T-cell (primary cell): ENCODE measurements at regions not wholly inside any gene's neighbourhood (a gene's known extent, or its start where the extent isn't known, plus 50 kb on each side); places are given as distances from the start of the nearest gene placed in this dataset.
A peak's percentile ranks its signal among the peaks of the same experiment; 100 is the strongest.

ENCODE experiments used
- ATAC-seq, 4 experiments: fragments of 200-7000 bp in 3 of 4; fragments of 150-1000 bp in 1 of 4; cut with Tn5 transposase; replicated peaks in 1 of 4; 1 replicate in 3 of 4; 2 replicates in 1 of 4; pipeline ENCODE4 v1.10.0; 2021; ENCODE audit warnings: moderate library complexity in 3 of 4, mild to moderate bottlenecking in 2 of 4, moderate number of reproducible peaks in 1 of 4
- CTCF ChIA-PET, 2 donors: fragments of 300-600 bp; sonication (Branson Sonifier 250); formaldehyde crosslinking; loops; one replicate each; lab custom pipeline; 2022; ENCODE audit warnings: antibody characterized with exemption in 2 of 2; lab: Charles Lee
- POLR2A ChIA-PET, 2 donors: fragments of 300-600 bp; sonication (Branson Sonifier 250); formaldehyde crosslinking; loops; one replicate each; lab custom pipeline; 2022; ENCODE audit warnings: antibody characterized with exemption in 2 of 2; lab: Charles Lee
- DNase-seq, 35 experiments: peaks; one replicate each; pipeline versions ENCODE4 v3.0.0 to v3.0.0-alpha.2; 2013 to 2023
- H3K27ac ChIP-seq: one replicate; pipeline ENCODE4 v1.5.1; 2013; ENCODE audit warnings: low read length
- H3K27me3 ChIP-seq, 2 experiments: replicated peaks in 1 of 2; 1 replicate in 1 of 2; 2 replicates in 1 of 2; pipeline versions ENCODE4 v1.6.1 to v1.7.0; 2013; ENCODE audit warnings: low read length in 1 of 2, mixed read lengths in 1 of 2; ENCODE audit not compliant: control insufficient read depth in 2 of 2, insufficient read depth in 2 of 2; ENCODE audit errors: extremely low read depth in 1 of 2
- H3K36me3 ChIP-seq, 2 donors: 1 replicate in 1 of 2; 2 replicates in 1 of 2; pipeline versions ENCODE4 v1.6.1 to v1.7.0; 2013; ENCODE audit warnings: low read length in 1 of 2; ENCODE audit not compliant: control insufficient read depth in 2 of 2, insufficient read depth in 1 of 2; ENCODE audit errors: extremely low read depth in 1 of 2
- H3K4me1 ChIP-seq, 2 experiments: 1 replicate in 1 of 2; 2 replicates in 1 of 2; pipeline versions ENCODE4 v1.6.1 to v1.7.0; 2013; ENCODE audit warnings: low read length in 2 of 2, mixed read lengths in 1 of 2; ENCODE audit not compliant: insufficient read depth in 2 of 2, control insufficient read depth in 1 of 2; ENCODE audit errors: extremely low read depth in 1 of 2
- H3K4me3 ChIP-seq, 2 donors: 1 replicate in 1 of 2; 2 replicates in 1 of 2; pipeline versions ENCODE4 v1.5.1 to v1.7.0; 2013; ENCODE audit warnings: mild to moderate bottlenecking in 2 of 2, low read length in 1 of 2, moderate library complexity in 1 of 2; ENCODE audit not compliant: control insufficient read depth in 1 of 2; ENCODE audit errors: extremely low read depth in 1 of 2
- H3K9me3 ChIP-seq: 2 replicates; pipeline ENCODE4 v1.7.0; 2013
- H3K27ac Mint-ChIP-seq, 2 donors: one replicate each; pipeline ENCODE4 v1.8.0; 2020 to 2021; ENCODE audit warnings: mild to moderate bottlenecking in 2 of 2, mixed read lengths in 2 of 2
- H3K27me3 Mint-ChIP-seq, 2 donors: one replicate each; pipeline ENCODE4 v1.8.0; 2021 to 2022; ENCODE audit warnings: mixed read lengths in 2 of 2
- H3K36me3 Mint-ChIP-seq: one replicate; pipeline ENCODE4 v1.8.0; 2021; ENCODE audit warnings: mixed read lengths
- H3K4me1 Mint-ChIP-seq, 3 donors: one replicate each; pipeline ENCODE4 v1.8.0; 2020 to 2022; ENCODE audit warnings: mixed read lengths in 3 of 3, mild to moderate bottlenecking in 1 of 3
- H3K4me3 Mint-ChIP-seq, 3 donors: one replicate each; pipeline ENCODE4 v1.8.0; 2020 to 2022; ENCODE audit warnings: mild to moderate bottlenecking in 3 of 3, mixed read lengths in 3 of 3, moderate library complexity in 3 of 3
- H3K9me3 Mint-ChIP-seq, 3 donors: one replicate each; pipeline ENCODE4 v1.8.0; 2020 to 2022; ENCODE audit warnings: mixed read lengths in 3 of 3
- WGBS: methylation state at CpG from one replicate; pipeline ENCODE4 v1.1.5; 2013; ENCODE audit warnings: missing lambda C conversion rate; ENCODE audit not compliant: insufficient coverage; 5-methylcytosine and 5-hydroxymethylcytosine counted together

DNA sequence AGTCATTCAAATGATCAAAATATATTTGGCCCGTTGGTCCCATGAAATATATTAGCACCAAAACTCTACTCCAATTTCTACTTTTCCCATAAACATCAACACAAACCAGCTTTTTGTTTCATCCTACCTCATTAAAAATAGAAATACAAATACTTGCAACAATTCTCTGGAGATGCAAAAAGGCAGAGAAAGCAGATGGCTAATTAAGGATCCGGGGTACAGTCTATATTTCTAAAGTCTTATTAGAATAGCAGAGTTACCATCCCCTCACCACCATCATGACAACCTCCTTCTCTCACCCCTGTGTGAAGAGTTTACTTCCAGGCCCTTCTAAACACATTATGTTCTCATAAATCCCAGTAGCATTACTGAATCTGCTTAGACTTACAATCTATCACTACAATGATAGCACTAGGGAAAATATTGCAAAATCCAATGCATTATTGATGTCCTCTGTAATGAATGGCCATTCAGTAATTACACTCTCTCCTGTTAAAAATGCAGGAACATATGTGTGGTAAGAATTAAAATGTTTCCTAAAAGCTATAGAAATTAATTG lies 133.8 kb downstream of the HHIPL2 start:
- H3K36me3 Mint-ChIP-seq, result peaks cover 12% of the 10 kb centered on the region
- H3K36me3 ChIP-seq, result no peaks in the 10 kb centered on the region
- H3K27me3 Mint-ChIP-seq, result no peaks in the 10 kb centered on the region
- peaks cover 37 to 42% (median 37%) of the 10 kb centered on the region in 3 donors for H3K4me1 Mint-ChIP-seq
- POLR2A ChIA-PET, result interaction anchor here in 1 of 2 donors (0.7 kb wide), 1 partner anchor 1009 kb away, joined by 8 read pairs; no protein-coding TSS in a partner anchor
- ATAC-seq, result no peak
- 100% methylated on average over 1 of the region's 2 CpGs for WGBS
- no peak overlapping the region for H3K27ac ChIP-seq
- no peak overlapping the region for H3K27ac Mint-ChIP-seq
- peaks cover 0 to 11% (median 0%) of the 10 kb centered on the region in 3 donors for H3K9me3 Mint-ChIP-seq
- H3K4me3 Mint-ChIP-seq, result no peak overlapping the region
- no peaks in the 10 kb centered on the region for H3K9me3 ChIP-seq
- CTCF ChIA-PET, result interaction anchor here in 1 of 2 donors (0.6 kb wide), 1 partner anchor 209 kb away, joined by 4 read pairs; no protein-coding TSS in a partner anchor
- DNase-seq, result no peak
- H3K27me3 ChIP-seq, result no peaks in the 10 kb centered on the region
- H3K4me3 ChIP-seq, result no peak overlapping the region
- peaks cover 5 to 6% of the 10 kb centered on the region in 2 experiments for H3K4me1 ChIP-seq

- H3K9me3 Mint-ChIP-seq, result peaks cover 5 to 7% (median 6%) of the 10 kb centered on the region in 3 donors
- POLR2A ChIA-PET, result interaction anchor here in 1 of 2 donors (0.7 kb wide), 1 partner anchor 1008 kb away, joined by 8 read pairs; no protein-coding TSS in a partner anchor
- Histone ChIP-seq H3K4me1 (peaks cover 2 to 6% of the 10 kb centered on the region in 2 experiments), H3K9me3 (no peaks in the 10 kb centered on the region), H3K27me3 (no peaks in the 10 kb centered on the region), H3K36me3 (no peaks in the 10 kb centered on the region), H3K4me3 (no peak overlapping the region), H3K27ac (no peak overlapping the region)
- no peak for DNase-seq
- WGBS, result no CpG with 5 or more reads among the region's 1 CpG
- no peak overlapping the region for H3K27ac Mint-ChIP-seq
- CTCF ChIA-PET, result interaction anchor here in 1 of 2 donors (0.5 to 0.6 kb wide), 2 partner anchors 209 to 663 kb away, joined by 3 to 4 read pairs; no protein-coding TSS in a partner anchor
- no peak for ATAC-seq
- no peaks in the 10 kb centered on the region for H3K27me3 Mint-ChIP-seq
- H3K36me3 Mint-ChIP-seq, result peaks cover 14% of the 10 kb centered on the region
- peaks cover 31 to 35% (median 31%) of the 10 kb centered on the region in 3 donors for H3K4me1 Mint-ChIP-seq
- no peak overlapping the region for H3K4me3 Mint-ChIP-seq
These were observed 134.5 kb downstream of the HHIPL2 start for GRCh38 chr1:222413436-222413835.

DNA sequence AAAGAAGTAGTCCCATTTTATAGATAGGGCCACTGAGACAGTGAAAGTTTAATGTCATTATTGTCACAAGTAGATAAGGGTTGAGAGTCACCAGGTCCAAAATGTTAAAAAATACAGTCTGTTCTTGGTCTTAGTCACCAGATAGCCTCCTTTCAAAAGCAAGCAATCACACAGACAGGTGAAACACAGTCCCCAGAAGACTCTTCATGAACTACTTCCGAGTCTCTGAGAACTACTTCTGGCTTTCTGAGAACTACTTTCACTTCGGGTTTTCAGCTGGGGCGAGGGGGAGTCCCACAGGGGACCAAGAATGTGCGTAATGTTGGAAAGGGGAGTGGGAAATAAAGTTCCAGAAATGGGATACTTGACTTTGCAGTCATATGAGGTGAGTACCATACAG lies 143.2 kb downstream of the HHIPL2 start:
- Mint-ChIP-seq H3K27ac (peak overlapping the region; percentile 62 to 78), H3K27me3 (peaks cover 0 to 2% of the 10 kb centered on the region in 2 donors), H3K4me1 (peaks cover 5 to 12% (median 11%) of the 10 kb centered on the region in 3 donors), H3K36me3 (peaks cover 11% of the 10 kb centered on the region), H3K4me3 (peak overlapping the region; percentile 61 to 87 (median 69)), H3K9me3 (peaks cover 5 to 13% (median 11%) of the 10 kb centered on the region in 3 donors)
- ChIA-PET POLR2A (interaction anchor here in 1 of 2 donors (0.6 kb wide), 1 partner anchor 78 kb away, joined by 3 read pairs; no protein-coding TSS in a partner anchor), CTCF (no interaction called here)
- ATAC-seq (peak in 2 of 4 experiments; percentile 41 to 50), DNase-seq (no peak)
- Histone ChIP-seq H3K27me3 (no peaks in the 10 kb centered on the region), H3K4me1 (no peaks in the 10 kb centered on the region), H3K27ac (no peak overlapping the region), H3K9me3 (no peaks in the 10 kb centered on the region), H3K36me3 (no peaks in the 10 kb centered on the region), H3K4me3 (peak overlapping the region in 1 of 2 donors; percentile 38)
- WGBS, result 50% methylated on average over 2 of the region's 4 CpGs

DNA sequence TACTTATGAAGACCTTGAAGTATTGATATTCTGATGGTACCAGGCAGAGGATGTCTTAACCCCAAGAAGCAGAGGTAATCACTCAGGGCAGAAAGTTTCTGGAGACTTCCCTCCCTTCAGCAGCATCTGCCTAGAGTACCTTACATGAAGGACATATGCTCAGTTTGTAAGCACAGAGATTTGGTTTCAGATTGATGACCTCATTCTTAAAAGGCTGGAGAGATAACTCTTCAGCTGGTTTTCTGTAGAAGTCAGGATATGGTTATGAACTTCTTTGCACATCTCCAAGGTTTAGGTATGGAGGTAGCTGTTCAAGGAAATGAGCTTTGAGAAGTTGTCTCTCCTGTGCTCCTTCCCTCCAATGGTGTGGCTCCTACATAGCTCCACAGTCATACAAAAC lies 148.7 kb downstream of the HHIPL2 start:
- Histone ChIP-seq H3K4me3 (no peak overlapping the region), H3K27me3 (no peaks in the 10 kb centered on the region), H3K9me3 (no peaks in the 10 kb centered on the region), H3K36me3 (no peaks in the 10 kb centered on the region), H3K4me1 (no peaks in the 10 kb centered on the region), H3K27ac (no peak overlapping the region)
- H3K4me3 Mint-ChIP-seq, result no peak overlapping the region
- POLR2A ChIA-PET, result no interaction called here
- H3K4me1 Mint-ChIP-seq, result peaks cover 5 to 11% (median 10%) of the 10 kb centered on the region in 3 donors
- no peak overlapping the region for H3K27ac Mint-ChIP-seq
- CTCF ChIA-PET, result no interaction called here
- ATAC-seq (no peak), DNase-seq (no peak)
- H3K9me3 Mint-ChIP-seq, result no peaks in the 10 kb centered on the region
- H3K27me3 Mint-ChIP-seq, result no peaks in the 10 kb centered on the region
- H3K36me3 Mint-ChIP-seq, result no peaks in the 10 kb centered on the region

GRCh38 chr1:222394224-222394623 lies 153.7 kb downstream of the HHIPL2 start:
- Histone ChIP-seq H3K9me3 (no peaks in the 10 kb centered on the region), H3K27ac (no peak overlapping the region), H3K4me3 (no peak overlapping the region), H3K27me3 (no peaks in the 10 kb centered on the region), H3K4me1 (no peaks in the 10 kb centered on the region), H3K36me3 (no peaks in the 10 kb centered on the region)
- Mint-ChIP-seq H3K27ac (no peak overlapping the region), H3K27me3 (no peaks in the 10 kb centered on the region), H3K36me3 (no peaks in the 10 kb centered on the region), H3K9me3 (no peaks in the 10 kb centered on the region), H3K4me1 (peaks cover 10 to 26% (median 17%) of the 10 kb centered on the region in 3 donors), H3K4me3 (no peak overlapping the region)
- ChIA-PET POLR2A (no interaction called here), CTCF (no interaction called here)
- no peak for DNase-seq
- WGBS, result 20% methylated on average over 1 of the region's 1 CpG
- no peak for ATAC-seq

- POLR2A ChIA-PET, result no interaction called here
- no peaks in the 10 kb centered on the region for H3K4me1 ChIP-seq
- H3K9me3 Mint-ChIP-seq, result no peaks in the 10 kb centered on the region
- no peaks in the 10 kb centered on the region for H3K36me3 Mint-ChIP-seq
- no peaks in the 10 kb centered on the region for H3K27me3 Mint-ChIP-seq
- H3K27me3 ChIP-seq, result no peaks in the 10 kb centered on the region
- H3K9me3 ChIP-seq, result no peaks in the 10 kb centered on the region
- DNase-seq (no peak), ATAC-seq (no peak)
- H3K27ac ChIP-seq, result no peak overlapping the region
- CTCF ChIA-PET, result no interaction called here
- no peaks in the 10 kb centered on the region for H3K36me3 ChIP-seq
- no peak overlapping the region for H3K27ac Mint-ChIP-seq
- no peak overlapping the region for H3K4me3 ChIP-seq
- H3K4me3 Mint-ChIP-seq, result no peak overlapping the region
- peaks cover 8 to 37% (median 19%) of the 10 kb centered on the region in 3 donors for H3K4me1 Mint-ChIP-seq
- WGBS, result 100% methylated on average over 1 of the region's 3 CpGs
These were observed 155.3 kb downstream of the HHIPL2 start for GRCh38 chr1:222392556-222392955.
